ENCODE measurements at regions not wholly inside any gene's neighbourhood (a gene's known extent, or its start where the extent isn't known, plus 50 kb on each side); places are given as distances from the start of the nearest gene placed in this dataset.

GRCh38 chr2:223701761-223702160 lies 99.6 kb upstream of the SCG2 start:
- TF ChIP-seq CTCF (IDR thresholded peaks at IDR 0.05), result no peak
- no peak for TF ChIP-seq POLR2AphosphoS5 (IDR thresholded peaks at IDR 0.05)
